CD4-positive, alpha-beta T cell (primary cell): ENCODE measurements at regions not wholly inside any gene's neighbourhood (a gene's known extent, or its start where the extent isn't known, plus 50 kb on each side); places are given as distances from the start of the nearest gene placed in this dataset.

ENCODE experiments used
- ATAC-seq: fragments of 200-7000 bp; cut with Tn5 transposase; one replicate; pipeline ENCODE4 v1.10.0; 2022; ENCODE audit warnings: mild to moderate bottlenecking; ENCODE audit not compliant: poor library complexity
- CTCF ChIA-PET: fragments of 350-600 bp; sonication (Branson Sonifier 250); formaldehyde crosslinking; loops from one replicate; lab custom pipeline; 2021; ENCODE audit warnings: antibody characterized with exemption, inconsistent platforms; lab: Charles Lee
- POLR2A ChIA-PET: fragments of 350-600 bp; sonication (Branson Sonifier 250); formaldehyde crosslinking; loops from one replicate; lab custom pipeline; 2021; ENCODE audit warnings: antibody characterized with exemption, inconsistent platforms; lab: Charles Lee
- DNase-seq, 14 experiments: peaks; one replicate each; pipeline ENCODE4 v3.0.0-alpha.2; 2013 to 2020; ENCODE audit warnings: mixed read lengths in 2 of 14
- H3K27ac ChIP-seq, 2 donors: one replicate each; pipeline versions ENCODE4 v1.5.1 to v1.7.0; 2013; ENCODE audit warnings: low read length in 2 of 2, low read depth in 1 of 2, mild to moderate bottlenecking in 1 of 2
- H3K27me3 ChIP-seq, 2 experiments: 1 replicate in 1 of 2; 2 replicates in 1 of 2; pipeline versions ENCODE4 v1.6.1 to v1.7.0; 2013; ENCODE audit warnings: low read length in 2 of 2, control low read depth in 1 of 2, mild to moderate bottlenecking in 1 of 2, moderate library complexity in 1 of 2; ENCODE audit not compliant: insufficient read depth in 2 of 2, control insufficient read depth in 1 of 2
- H3K36me3 ChIP-seq: one replicate; pipeline ENCODE4 v1.6.1; 2013; ENCODE audit warnings: low read length, control low read depth; ENCODE audit not compliant: insufficient read depth
- H3K4me1 ChIP-seq: one replicate; pipeline ENCODE4 v1.6.1; 2013; ENCODE audit warnings: low read length, control low read depth; ENCODE audit not compliant: insufficient read depth
- H3K4me3 ChIP-seq: one replicate; pipeline ENCODE4 v1.5.1; 2013; ENCODE audit warnings: mild to moderate bottlenecking, low read length, moderate library complexity
- H3K9me3 ChIP-seq, 2 experiments: 1 replicate in 1 of 2; 2 replicates in 1 of 2; pipeline versions ENCODE4 v1.6.1 to v1.7.0; 2013; ENCODE audit warnings: low read length in 2 of 2, mild to moderate bottlenecking in 2 of 2, control low read depth in 1 of 2, moderate library complexity in 1 of 2; ENCODE audit not compliant: control insufficient read depth in 1 of 2, insufficient read depth in 1 of 2
- H3K27ac Mint-ChIP-seq: one replicate; pipeline ENCODE4 v1.8.0; 2020; ENCODE audit warnings: mixed read lengths
- H3K27me3 Mint-ChIP-seq: one replicate; pipeline ENCODE4 v1.8.0; 2021; ENCODE audit warnings: mixed read lengths
- H3K36me3 Mint-ChIP-seq: one replicate; pipeline ENCODE4 v1.8.0; 2021; ENCODE audit warnings: low read depth, mixed read lengths
- H3K4me1 Mint-ChIP-seq: one replicate; pipeline ENCODE4 v1.8.0; 2021; ENCODE audit warnings: low read depth, mixed read lengths
- H3K4me3 Mint-ChIP-seq: one replicate; pipeline ENCODE4 v1.8.0; 2020; ENCODE audit warnings: mild to moderate bottlenecking, mixed read lengths
- H3K9me3 Mint-ChIP-seq: one replicate; pipeline ENCODE4 v1.8.0; 2020; ENCODE audit warnings: mixed read lengths
- CTCF ChIP-seq: fragments of 200-600 bp; IDR thresholded peaks from one replicate; pipeline ENCODE4 v1.8.0; 2022; ENCODE audit warnings: antibody characterized with exemption, mild to moderate bottlenecking
- intact Hi-C, 2 experiments: fragments of 100-400 bp; cut with DNase I in 1 of 2; cut with micrococcal nuclease in 1 of 2; formaldehyde crosslinking; loops; one replicate each; pipeline versions ENCODE4 v1.15.1 to v1.9.0; 2023 to 2025; cut with DNase I, micrococcal nuclease

- Histone ChIP-seq H3K27me3 (no peaks in the 10 kb centered on the region), H3K27ac (no peak overlapping the region), H3K4me1 (no peaks in the 10 kb centered on the region), H3K4me3 (no peak overlapping the region), H3K36me3 (no peaks in the 10 kb centered on the region), H3K9me3 (no peaks in the 10 kb centered on the region)
- ChIA-PET POLR2A (no interaction called here), CTCF (no interaction called here)
- Mint-ChIP-seq H3K27ac (no peak overlapping the region), H3K27me3 (peaks cover 34% of the 10 kb centered on the region), H3K4me3 (no peak overlapping the region), H3K9me3 (no peaks in the 10 kb centered on the region), H3K36me3 (no peaks in the 10 kb centered on the region), H3K4me1 (no peaks in the 10 kb centered on the region)
- TF ChIP-seq CTCF: no peak
- intact Hi-C loops: loop anchor here in 1 of 2 experiments (5.0 kb wide), 1 partner anchor 1054 kb away; no protein-coding TSS in a partner anchor
- DNase-seq (no peak), ATAC-seq (no peak)
These were observed 63.5 kb upstream of the MOCS2 start for GRCh38 chr5:53173083-53173482.

DNA sequence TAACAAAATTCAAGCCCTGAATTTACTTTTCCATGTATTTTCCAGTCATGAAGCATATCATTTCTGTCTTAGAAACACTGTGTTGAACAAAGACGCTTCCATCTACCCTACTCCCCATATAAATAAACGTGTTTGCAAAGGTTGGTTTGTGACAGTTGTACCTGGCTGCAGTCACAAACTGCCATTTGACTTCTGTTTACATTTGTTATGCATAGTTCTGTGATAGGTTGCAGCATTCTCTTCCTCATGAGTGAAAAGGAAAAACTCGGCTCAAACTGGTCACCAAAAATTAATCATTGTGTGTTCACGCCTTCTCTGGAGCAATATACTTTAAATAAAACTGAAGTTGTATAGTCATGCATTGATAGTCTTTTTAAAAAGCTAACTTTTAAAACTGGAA, 69.3 kb upstream of the MOCS2 start:
- intact Hi-C loops: no loop called here
- peaks cover 12% of the 10 kb centered on the region for H3K4me1 Mint-ChIP-seq
- no peak overlapping the region for H3K4me3 ChIP-seq
- ChIA-PET POLR2A (no interaction called here), CTCF (no interaction called here)
- H3K36me3 Mint-ChIP-seq: no peaks in the 10 kb centered on the region
- no peaks in the 10 kb centered on the region for H3K4me1 ChIP-seq
- H3K9me3 ChIP-seq: no peaks in the 10 kb centered on the region
- H3K9me3 Mint-ChIP-seq: no peaks in the 10 kb centered on the region
- TF ChIP-seq CTCF: no peak
- no peaks in the 10 kb centered on the region for H3K36me3 ChIP-seq
- no peak for ATAC-seq
- no peak overlapping the region for H3K4me3 Mint-ChIP-seq
- peaks cover 9% of the 10 kb centered on the region for H3K27me3 Mint-ChIP-seq
- H3K27ac ChIP-seq: no peak overlapping the region
- no peak overlapping the region for H3K27ac Mint-ChIP-seq
- DNase-seq: no peak
- H3K27me3 ChIP-seq: no peaks in the 10 kb centered on the region

- Mint-ChIP-seq H3K27me3 (peaks cover 9% of the 10 kb centered on the region), H3K27ac (no peak overlapping the region), H3K9me3 (no peaks in the 10 kb centered on the region), H3K4me3 (no peak overlapping the region), H3K4me1 (peaks cover 12% of the 10 kb centered on the region), H3K36me3 (no peaks in the 10 kb centered on the region)
- intact Hi-C loops: no loop called here
- CTCF ChIA-PET: no interaction called here
- no peaks in the 10 kb centered on the region for H3K27me3 ChIP-seq
- ATAC-seq: no peak
- H3K36me3 ChIP-seq: no peaks in the 10 kb centered on the region
- POLR2A ChIA-PET: no interaction called here
- no peaks in the 10 kb centered on the region for H3K4me1 ChIP-seq
- no peak for TF ChIP-seq CTCF
- no peak for DNase-seq
- H3K27ac ChIP-seq: no peak overlapping the region
- H3K9me3 ChIP-seq: no peaks in the 10 kb centered on the region
- no peak overlapping the region for H3K4me3 ChIP-seq
These were observed 70.1 kb upstream of the MOCS2 start for GRCh38 chr5:53179691-53180090.
